MM.1S (cell line): ENCODE measurements at regions not wholly inside any gene's neighbourhood (a gene's known extent, or its start where the extent isn't known, plus 50 kb on each side); places are given as distances from the start of the nearest gene placed in this dataset.

ENCODE experiments used
- CTCF ChIP-seq: fragments of 300-600 bp; sonication (generic); IDR thresholded peaks from 2 replicates; pipeline ENCODE4 v1.5.1; 2016; ENCODE audit warnings: antibody characterized with exemption, low read length, mixed read lengths
- EZH2 ChIP-seq: fragments of 300-600 bp; sonication (generic); optimal IDR thresholded peaks from 2 replicates; pipeline ENCODE3; 2017; ENCODE audit warnings: low read depth, mild to moderate bottlenecking, antibody characterized with exemption, low read length, mixed read lengths

- TF ChIP-seq CTCF: no peak
- TF ChIP-seq EZH2: no peak
These were observed 633.7 kb downstream of the ZIC1 start for GRCh38 chr3:148042663-148043445.
